Fibroblast of mammary gland (primary cell): ENCODE measurements at regions not wholly inside any gene's neighbourhood (a gene's known extent, or its start where the extent isn't known, plus 50 kb on each side); places are given as distances from the start of the nearest gene placed in this dataset.

Experiments
- DNase-seq: peaks from one replicate; pipeline ENCODE4 v3.0.0-alpha.2; 2010; ENCODE audit warnings: low read depth
- H3K4me3 ChIP-seq: 2 replicates; pipeline ENCODE4 v1.5.1; 2011; ENCODE audit warnings: low read depth, mild to moderate bottlenecking, low read length, moderate library complexity; ENCODE audit not compliant: control insufficient read depth
- CTCF ChIP-seq: conservative IDR thresholded peaks from 2 replicates; pipeline ENCODE4 v1.5.1; 2011; ENCODE audit warnings: low read depth, low read length, inconsistent platforms; ENCODE audit not compliant: control insufficient read depth, insufficient read depth

- DNase-seq = no peak
- TF ChIP-seq CTCF = no peak
- no peak overlapping the region for H3K4me3 ChIP-seq
Measured at GRCh38 chr9:118612201-118612600, 757.0 kb downstream of the BRINP1 start.

GRCh38 chr9:118613996-118614395 is 755.2 kb downstream of the BRINP1 start:
- H3K4me3 ChIP-seq = no peak overlapping the region
- no peak for DNase-seq
- TF ChIP-seq CTCF = no peak

- no peak for TF ChIP-seq CTCF
- H3K4me3 ChIP-seq = no peak overlapping the region
- peak; percentile 32 for DNase-seq
Measured at GRCh38 chr9:118618084-118618483, 751.2 kb downstream of the BRINP1 start.

GRCh38 chr9:118618849-118619248 is 750.4 kb downstream of the BRINP1 start:
- no peak overlapping the region for H3K4me3 ChIP-seq
- no peak for DNase-seq

GRCh38 chr9:118624608-118625007 is 744.6 kb downstream of the BRINP1 start:
- no peak for DNase-seq
- TF ChIP-seq CTCF = no peak
- H3K4me3 ChIP-seq = no peak overlapping the region

More at GRCh38 chr9:118618849-118619248, 750.4 kb downstream of the BRINP1 start:
- TF ChIP-seq CTCF = no peak

GRCh38 chr9:118630079-118630478 is 739.2 kb downstream of the BRINP1 start:
- no peak for DNase-seq
- no peak for TF ChIP-seq CTCF

More at GRCh38 chr9:118630079-118630478, 739.2 kb downstream of the BRINP1 start:
- no peak overlapping the region for H3K4me3 ChIP-seq
